ENCODE measurements at regions not wholly inside any gene's neighbourhood (a gene's known extent, or its start where the extent isn't known, plus 50 kb on each side); places are given as distances from the start of the nearest gene placed in this dataset.

DNA sequence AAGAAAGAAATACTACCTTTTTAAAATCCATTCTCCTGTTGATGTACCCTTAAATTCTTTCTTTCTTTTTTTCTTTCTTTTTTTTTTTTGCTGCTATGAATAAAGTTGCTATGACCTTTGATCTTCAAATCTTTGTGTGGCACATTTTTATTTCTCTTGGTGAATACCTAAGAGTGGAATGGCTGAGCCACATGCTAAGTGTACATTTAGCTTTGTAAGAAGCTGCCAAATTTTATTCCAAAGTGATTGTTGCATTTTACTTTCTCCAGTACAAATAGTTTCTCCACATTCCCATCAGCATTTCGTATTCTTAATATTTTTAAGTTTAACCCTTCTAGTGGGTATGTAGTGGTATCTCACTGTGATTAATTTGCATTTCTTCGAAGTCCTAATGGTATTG, 88.8 kb upstream of the RAB27B start:
- TF ChIP-seq PAX5 (IDR thresholded peaks at IDR 0.05; ENCODE audit: insufficient read depth, low read length, severe bottlenecking) (no peak), POLR2AphosphoS5 (IDR thresholded peaks at IDR 0.05; ENCODE audit: low read depth, low read length) (no peak), POU2F2 (IDR thresholded peaks at IDR 0.05; ENCODE audit: low read depth, low read length) (no peak), SPI1 (IDR thresholded peaks at IDR 0.05; ENCODE audit: low read depth, low read length) (no peak), TAF1 (IDR thresholded peaks at IDR 0.05; ENCODE audit: low read depth, low read length) (no peak), POLR2A (IDR thresholded peaks at IDR 0.05; ENCODE audit: low read depth, low read length) (no peak)
- DNase-seq (ENCODE audit: insufficient read length, low spot score), result no peak
- no peak for FAIRE-seq

DNA sequence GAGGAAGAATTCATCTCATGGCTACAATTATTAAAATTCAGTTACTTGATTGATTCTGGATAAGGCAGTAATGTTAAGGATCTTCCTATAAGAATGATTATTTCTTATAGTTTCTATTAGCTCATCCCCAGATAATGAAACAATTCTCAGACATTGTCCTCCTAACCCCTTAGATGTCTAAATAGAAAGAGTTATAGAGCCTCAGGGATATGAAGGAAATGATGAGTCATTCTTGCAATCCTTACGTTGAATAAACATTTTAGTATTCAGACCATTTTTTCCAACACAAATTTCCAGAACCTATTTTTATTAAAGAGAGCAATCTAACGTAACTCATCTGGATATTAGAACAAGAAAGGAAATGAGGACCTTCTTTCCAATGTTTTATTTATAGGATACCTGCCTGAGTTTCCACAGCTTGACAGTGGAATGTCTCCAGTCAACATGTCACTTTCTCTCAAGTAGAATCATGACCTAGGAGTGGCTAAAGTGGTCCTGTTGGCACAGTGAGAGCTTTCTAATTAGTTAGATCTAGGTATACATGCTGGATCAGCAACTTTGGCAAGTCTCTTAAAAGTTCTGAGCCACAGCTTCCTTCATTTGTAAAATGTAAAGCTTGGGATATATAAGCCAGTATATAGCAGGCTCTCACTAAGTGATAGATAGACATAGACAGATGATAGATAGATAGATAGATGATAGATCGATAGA, 88.0 kb upstream of the RAB27B start:
- TF ChIP-seq SPI1 (IDR thresholded peaks at IDR 0.05; ENCODE audit: low read depth, low read length) (no peak), POLR2AphosphoS5 (IDR thresholded peaks at IDR 0.05; ENCODE audit: low read depth, low read length) (no peak)
- DNase-seq (ENCODE audit: insufficient read length, low spot score), result no peak
- FAIRE-seq, result no peak

DNA sequence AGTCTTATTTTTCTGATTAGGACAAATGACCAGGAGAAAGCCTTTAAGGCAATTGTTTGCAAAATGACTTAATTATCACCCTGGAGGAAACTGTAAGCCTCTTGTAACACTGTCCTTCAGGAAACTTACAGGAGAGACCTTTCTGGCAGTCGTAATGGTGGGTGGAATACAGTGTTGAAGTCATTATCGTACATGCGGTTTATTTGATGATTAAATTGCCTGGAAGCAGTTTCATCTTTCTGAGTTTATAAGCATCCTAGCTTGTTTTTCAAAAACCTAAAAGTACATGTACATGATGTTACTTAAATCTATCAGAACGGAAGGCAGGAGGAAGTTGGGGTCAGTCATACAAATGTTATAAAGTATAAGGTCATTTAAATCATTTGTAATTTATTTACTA, 86.2 kb upstream of the RAB27B start:
- FAIRE-seq (no peak), DNase-seq (ENCODE audit: insufficient read length, low spot score) (no peak)
- TF ChIP-seq POLR2AphosphoS5 (IDR thresholded peaks at IDR 0.05; ENCODE audit: low read depth, low read length) (no peak), POLR2A (IDR thresholded peaks at IDR 0.05; ENCODE audit: low read depth, low read length) (no peak), PAX5 (IDR thresholded peaks at IDR 0.05; ENCODE audit: insufficient read depth, low read length, severe bottlenecking) (no peak), SPI1 (IDR thresholded peaks at IDR 0.05; ENCODE audit: low read depth, low read length) (no peak), POU2F2 (IDR thresholded peaks at IDR 0.05; ENCODE audit: low read depth, low read length) (no peak), TAF1 (IDR thresholded peaks at IDR 0.05; ENCODE audit: low read depth, low read length) (no peak)

DNA sequence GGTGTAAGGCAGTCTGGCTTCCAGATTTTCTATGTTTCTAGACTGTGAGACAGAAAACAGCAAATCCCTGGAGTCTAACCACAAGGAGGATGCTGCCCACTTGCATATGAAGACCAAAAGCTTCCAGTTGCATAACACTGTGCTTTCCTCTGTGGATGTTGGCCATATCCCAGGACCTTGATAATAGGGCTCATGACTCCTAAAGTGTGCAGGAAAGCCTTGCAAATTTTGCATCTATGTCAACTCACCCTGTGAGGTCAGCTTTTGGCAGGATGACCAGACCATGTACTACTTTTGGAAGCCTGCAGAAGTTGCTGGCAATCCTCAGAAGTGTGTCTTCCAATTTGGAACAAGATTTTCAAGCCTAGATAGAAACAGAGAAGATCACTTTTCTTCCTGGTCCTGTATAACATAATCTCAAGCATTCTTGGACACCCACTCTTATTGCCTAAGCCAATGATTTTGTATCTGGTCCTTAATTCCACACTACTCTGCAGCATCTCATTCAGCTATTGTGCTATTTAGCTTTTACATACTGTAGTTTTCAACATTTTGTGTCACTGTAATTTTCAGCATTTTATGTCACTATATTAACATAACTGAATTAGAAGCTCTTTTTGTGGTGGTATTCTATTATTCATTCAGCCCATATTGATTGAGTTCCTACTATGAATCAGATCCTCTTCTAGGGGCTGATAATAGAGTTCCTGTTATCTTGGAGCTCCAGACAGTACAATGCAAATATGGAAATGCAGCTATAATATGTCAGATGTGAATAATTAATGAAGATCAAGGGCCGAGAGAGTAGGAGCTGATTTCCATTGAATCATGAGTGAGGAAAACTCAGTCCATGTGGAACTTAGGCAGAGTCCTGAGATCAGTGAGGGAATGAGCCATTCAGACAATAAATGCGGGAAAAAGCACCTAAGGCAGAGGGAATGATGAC, 85.3 kb upstream of the RAB27B start:
- DNase-seq (ENCODE audit: insufficient read length, low spot score) (no peak), FAIRE-seq (no peak)
- TF ChIP-seq POLR2AphosphoS5 (IDR thresholded peaks at IDR 0.05; ENCODE audit: low read depth, low read length), result no peak
- no peak for TF ChIP-seq POU2F2 (IDR thresholded peaks at IDR 0.05; ENCODE audit: low read depth, low read length)
- TF ChIP-seq TAF1 (IDR thresholded peaks at IDR 0.05; ENCODE audit: low read depth, low read length), result no peak
- no peak for TF ChIP-seq POLR2A (IDR thresholded peaks at IDR 0.05; ENCODE audit: low read depth, low read length)
- no peak for TF ChIP-seq PAX5 (IDR thresholded peaks at IDR 0.05; ENCODE audit: insufficient read depth, low read length, severe bottlenecking)
- no peak for TF ChIP-seq SPI1 (IDR thresholded peaks at IDR 0.05; ENCODE audit: low read depth, low read length)

DNA sequence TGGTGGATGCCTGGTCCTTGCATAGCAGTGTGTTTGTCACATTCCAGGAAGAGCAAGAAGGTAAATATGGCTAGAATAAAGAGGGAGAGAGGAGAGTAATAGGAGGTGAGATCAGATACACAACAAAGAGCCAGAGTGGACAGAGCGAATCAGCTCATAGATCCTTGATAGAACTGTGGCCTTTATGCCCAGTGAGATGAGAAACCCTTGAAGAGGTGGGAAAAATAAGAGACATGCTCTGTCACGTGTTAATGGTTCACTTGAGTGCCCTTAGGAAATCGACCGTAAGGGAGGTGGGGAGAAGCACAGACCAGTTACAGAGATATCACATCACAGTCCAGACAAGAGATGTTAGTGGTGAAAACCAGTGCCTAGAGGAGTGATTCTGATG, 84.7 kb upstream of the RAB27B start:
- DNase-seq (ENCODE audit: insufficient read length, low spot score) (no peak), FAIRE-seq (no peak)
- TF ChIP-seq POLR2AphosphoS5 (IDR thresholded peaks at IDR 0.05; ENCODE audit: low read depth, low read length) (no peak), TAF1 (IDR thresholded peaks at IDR 0.05; ENCODE audit: low read depth, low read length) (no peak), POU2F2 (IDR thresholded peaks at IDR 0.05; ENCODE audit: low read depth, low read length) (no peak), PAX5 (IDR thresholded peaks at IDR 0.05; ENCODE audit: insufficient read depth, low read length, severe bottlenecking) (no peak), SPI1 (IDR thresholded peaks at IDR 0.05; ENCODE audit: low read depth, low read length) (no peak), POLR2A (IDR thresholded peaks at IDR 0.05; ENCODE audit: low read depth, low read length) (no peak)

DNA sequence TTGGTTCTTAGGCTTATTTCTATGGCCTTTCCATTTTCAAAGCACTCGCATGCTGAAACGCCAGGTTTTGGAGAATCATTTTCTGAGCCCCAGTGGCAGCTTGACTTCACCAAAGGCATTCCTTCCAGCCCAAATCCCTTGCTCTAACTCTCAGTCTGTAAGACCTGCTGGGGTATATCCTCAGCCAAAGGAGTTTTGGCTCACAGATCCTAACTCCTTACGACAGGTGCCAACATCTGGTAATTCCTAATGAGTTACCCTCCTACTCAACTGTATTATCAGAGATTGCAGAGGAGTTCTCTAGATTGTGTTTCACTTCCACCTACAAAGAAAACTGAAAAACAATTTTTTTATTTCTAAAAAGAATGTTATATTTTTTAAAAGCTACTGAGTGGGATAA, 79.0 kb upstream of the RAB27B start:
- TF ChIP-seq PAX5 (IDR thresholded peaks at IDR 0.05; ENCODE audit: insufficient read depth, low read length, severe bottlenecking) (no peak), SPI1 (IDR thresholded peaks at IDR 0.05; ENCODE audit: low read depth, low read length) (no peak), POLR2A (IDR thresholded peaks at IDR 0.05; ENCODE audit: low read depth, low read length) (no peak), TAF1 (IDR thresholded peaks at IDR 0.05; ENCODE audit: low read depth, low read length) (no peak), POU2F2 (IDR thresholded peaks at IDR 0.05; ENCODE audit: low read depth, low read length) (no peak), POLR2AphosphoS5 (IDR thresholded peaks at IDR 0.05; ENCODE audit: low read depth, low read length) (no peak)
- FAIRE-seq (no peak), DNase-seq (ENCODE audit: insufficient read length, low spot score) (no peak)

DNA sequence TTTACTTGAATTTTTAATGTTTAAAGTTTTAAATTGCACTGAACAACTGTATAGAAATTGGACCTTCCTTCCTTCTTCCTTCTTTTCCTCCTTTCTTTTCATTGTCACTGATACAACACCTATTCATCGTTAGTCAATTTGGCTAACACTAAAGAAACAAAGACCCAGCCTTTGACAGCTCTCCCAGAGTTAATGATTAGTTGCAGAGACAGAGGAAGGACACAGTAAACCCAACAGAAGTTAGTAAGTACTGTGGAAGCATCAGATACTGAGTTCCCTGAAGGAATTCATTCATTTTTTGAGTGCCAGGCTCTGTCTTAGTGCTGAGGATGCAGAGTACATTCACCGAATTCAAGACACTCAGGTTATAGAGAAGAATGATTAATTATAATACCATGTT, 77.9 kb upstream of the RAB27B start:
- TF ChIP-seq TAF1 (IDR thresholded peaks at IDR 0.05; ENCODE audit: low read depth, low read length) (no peak), SPI1 (IDR thresholded peaks at IDR 0.05; ENCODE audit: low read depth, low read length) (no peak), POLR2A (IDR thresholded peaks at IDR 0.05; ENCODE audit: low read depth, low read length) (no peak), POLR2AphosphoS5 (IDR thresholded peaks at IDR 0.05; ENCODE audit: low read depth, low read length) (no peak), PAX5 (IDR thresholded peaks at IDR 0.05; ENCODE audit: insufficient read depth, low read length, severe bottlenecking) (no peak), POU2F2 (IDR thresholded peaks at IDR 0.05; ENCODE audit: low read depth, low read length) (no peak)
- DNase-seq (ENCODE audit: insufficient read length, low spot score) (no peak), FAIRE-seq (no peak)

DNA sequence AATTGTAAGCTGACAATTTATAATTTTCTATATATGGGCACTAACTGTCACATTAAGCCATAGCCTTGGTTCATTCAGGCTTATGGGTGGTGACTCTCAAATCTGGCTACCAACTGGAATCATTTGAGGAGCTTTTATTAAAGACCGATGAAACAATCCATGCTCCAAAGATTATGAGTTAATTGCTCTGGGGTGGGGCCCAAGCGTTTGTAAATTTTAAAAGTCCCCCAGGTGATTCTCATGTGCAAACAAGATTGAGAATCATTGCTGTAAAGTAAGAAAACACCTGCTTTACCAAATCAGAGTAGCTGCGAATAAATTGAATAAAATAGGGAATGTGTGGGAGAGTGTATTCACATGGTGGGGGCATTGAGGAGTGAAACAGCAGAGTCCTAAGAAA, 76.1 kb upstream of the RAB27B start:
- no peak for TF ChIP-seq POLR2AphosphoS5 (IDR thresholded peaks at IDR 0.05; ENCODE audit: low read depth, low read length)
- TF ChIP-seq SPI1 (IDR thresholded peaks at IDR 0.05; ENCODE audit: low read depth, low read length), result no peak
- TF ChIP-seq TAF1 (IDR thresholded peaks at IDR 0.05; ENCODE audit: low read depth, low read length), result no peak
- TF ChIP-seq POLR2A (IDR thresholded peaks at IDR 0.05; ENCODE audit: low read depth, low read length), result no peak
- no peak for TF ChIP-seq POU2F2 (IDR thresholded peaks at IDR 0.05; ENCODE audit: low read depth, low read length)
- TF ChIP-seq PAX5 (IDR thresholded peaks at IDR 0.05; ENCODE audit: insufficient read depth, low read length, severe bottlenecking), result no peak
- no peak for DNase-seq (ENCODE audit: insufficient read length, low spot score)
- no peak for FAIRE-seq

DNA sequence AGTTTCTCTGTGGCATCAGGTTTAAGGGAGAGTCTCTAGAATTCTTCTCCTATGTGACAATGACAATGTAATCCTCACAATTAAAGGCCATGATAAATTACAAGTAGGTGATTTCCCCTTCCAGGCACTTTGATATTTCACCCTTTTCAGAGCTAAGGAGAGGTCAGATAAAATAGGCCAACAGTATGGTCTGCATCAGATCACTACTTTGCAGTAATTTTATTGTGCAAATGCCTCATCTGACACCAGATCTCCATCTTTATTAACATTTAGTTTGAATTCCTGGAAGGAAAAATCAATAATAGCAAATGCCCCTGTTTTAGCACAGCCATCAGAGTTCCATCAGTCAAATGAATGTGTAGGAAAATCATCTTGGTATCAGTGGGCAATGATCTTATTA, 72.8 kb upstream of the RAB27B start:
- TF ChIP-seq POLR2AphosphoS5 (IDR thresholded peaks at IDR 0.05; ENCODE audit: low read depth, low read length) (no peak), POU2F2 (IDR thresholded peaks at IDR 0.05; ENCODE audit: low read depth, low read length) (no peak), POLR2A (IDR thresholded peaks at IDR 0.05; ENCODE audit: low read depth, low read length) (no peak), TAF1 (IDR thresholded peaks at IDR 0.05; ENCODE audit: low read depth, low read length) (no peak), PAX5 (IDR thresholded peaks at IDR 0.05; ENCODE audit: insufficient read depth, low read length, severe bottlenecking) (no peak), SPI1 (IDR thresholded peaks at IDR 0.05; ENCODE audit: low read depth, low read length) (no peak)
- DNase-seq (ENCODE audit: insufficient read length, low spot score), result no peak
- FAIRE-seq, result no peak
